H1 (cell line): ENCODE measurements at regions not wholly inside any gene's neighbourhood (a gene's known extent, or its start where the extent isn't known, plus 50 kb on each side); places are given as distances from the start of the nearest gene placed in this dataset.

ENCODE experiments used
- CTCF ChIA-PET: fragments of 300-600 bp; sonication (Branson Sonifier 250); formaldehyde crosslinking; loops from one replicate; lab custom pipeline; 2021; ENCODE audit not compliant: partially characterized antibody; lab: Charles Lee
- POLR2A ChIA-PET: fragments of 300-600 bp; sonication (Branson Sonifier 250); formaldehyde crosslinking; loops from one replicate; lab custom pipeline; 2021; ENCODE audit warnings: inconsistent platforms; ENCODE audit not compliant: partially characterized antibody; lab: Charles Lee
- DNase-seq, 2 experiments: peaks; one replicate each; pipeline versions ENCODE4 v3.0.0 to v3.0.0-alpha.2; 2010 to 2022; ENCODE audit warnings: low spot score in 2 of 2, low read depth in 1 of 2, mixed read lengths in 1 of 2
- FAIRE-seq: peaks from 2 replicates; lab custom pipeline; 2011; peaks lifted over from hg19 to GRCh38; lab: Jason Lieb, UNC
- H2AFZ ChIP-seq: 2 replicates; pipeline ENCODE4 v1.8.1; 2012; ENCODE audit warnings: low read length, inconsistent platforms
- H2AK5ac ChIP-seq: 2 replicates; pipeline ENCODE4 v1.6.1; 2013; ENCODE audit warnings: low read depth, low read length
- H2BK120ac ChIP-seq: replicated peaks from 2 replicates; pipeline ENCODE3; 2013; ENCODE audit warnings: low read depth, low read length, inconsistent platforms
- H2BK12ac ChIP-seq: 2 replicates; pipeline ENCODE4 v1.6.1; 2013; ENCODE audit warnings: low read depth, low read length
- H2BK15ac ChIP-seq: 2 replicates; pipeline ENCODE4 v1.6.1; 2013; ENCODE audit warnings: low read length
- H2BK20ac ChIP-seq: 2 replicates; pipeline ENCODE4 v1.6.1; 2013; ENCODE audit warnings: low read length
- H2BK5ac ChIP-seq: 2 replicates; pipeline ENCODE4 v1.6.1; 2013; ENCODE audit warnings: low read depth, low read length
- H3K14ac ChIP-seq: 2 replicates; pipeline ENCODE4 v1.6.1; 2013; ENCODE audit warnings: inconsistent platforms; ENCODE audit not compliant: insufficient read length
- H3K18ac ChIP-seq: 2 replicates; pipeline ENCODE4 v1.6.1; 2013; ENCODE audit warnings: low read length; ENCODE audit errors: extremely low read depth
- H3K23ac ChIP-seq: 2 replicates; pipeline ENCODE4 v1.6.1; 2013; ENCODE audit warnings: inconsistent platforms; ENCODE audit not compliant: insufficient read length
- H3K23me2 ChIP-seq: 2 replicates; pipeline ENCODE4 v1.6.1; 2013; ENCODE audit warnings: low read depth, low read length
- H3K27ac ChIP-seq: 2 replicates; pipeline ENCODE4 v1.6.1; 2011; ENCODE audit warnings: low read depth, low read length, inconsistent platforms
- H3K27me3 ChIP-seq, 4 experiments: replicated peaks in 1 of 4; 1 replicate in 1 of 4; 2 replicates in 3 of 4; pipeline versions ENCODE4 v1.6.1 to v1.8.1; 2011 to 2013; ENCODE audit warnings: low read length in 3 of 4, mild to moderate bottlenecking in 3 of 4, inconsistent platforms in 2 of 4, mixed read lengths in 2 of 4, moderate library complexity in 1 of 4; ENCODE audit not compliant: control insufficient read depth in 3 of 4, insufficient read depth in 3 of 4; ENCODE audit errors: extremely low read depth in 1 of 4
- H3K36me3 ChIP-seq, 4 experiments: 2 replicates each; pipeline versions ENCODE4 v1.6.1 to v1.8.1; 2011 to 2013; ENCODE audit warnings: mild to moderate bottlenecking in 4 of 4, low read length in 3 of 4, moderate library complexity in 2 of 4, control low read depth in 1 of 4, inconsistent platforms in 1 of 4; ENCODE audit not compliant: insufficient read depth in 4 of 4, control insufficient read depth in 2 of 4
- H3K4ac ChIP-seq: replicated peaks from 2 replicates; pipeline ENCODE3; 2013; ENCODE audit warnings: low read length, low read depth, mixed read lengths, inconsistent platforms; ENCODE audit not compliant: insufficient read length
- H3K4me1 ChIP-seq, 4 experiments: replicated peaks in 1 of 4; 1 replicate in 1 of 4; 2 replicates in 3 of 4; pipeline versions ENCODE4 v1.6.1 to v1.8.1; 2011 to 2013; ENCODE audit warnings: low read length in 3 of 4, inconsistent platforms in 2 of 4, mixed read lengths in 1 of 4; ENCODE audit not compliant: insufficient read depth in 4 of 4, control insufficient read depth in 3 of 4
- H3K4me2 ChIP-seq, 2 experiments: 2 replicates each; pipeline versions ENCODE4 v1.6.1 to v1.8.1; 2011 to 2013; ENCODE audit warnings: low read depth in 2 of 2, low read length in 2 of 2, control low read depth in 1 of 2, inconsistent platforms in 1 of 2, mild to moderate bottlenecking in 1 of 2; ENCODE audit not compliant: insufficient read depth in 1 of 2
- H3K4me3 ChIP-seq, 4 experiments: fragments of 200-600, 300-600 bp in 1 of 4; sonication (generic), shearing (Covaris generic), sonication (Bioruptor Twin) in 1 of 4; 2 replicates each; pipeline versions ENCODE4 v1.5.1 to v1.8.1; 2011 to 2016; ENCODE audit warnings: low read length in 4 of 4, low read depth in 3 of 4, control low read depth in 2 of 4, inconsistent platforms in 2 of 4, mild to moderate bottlenecking in 2 of 4, mixed read lengths in 1 of 4, moderate library complexity in 1 of 4; ENCODE audit not compliant: insufficient read depth in 2 of 4; ENCODE audit errors: extremely low read depth in 1 of 4
- H3K56ac ChIP-seq: replicated peaks from 2 replicates; pipeline ENCODE3; 2013; ENCODE audit warnings: low read depth, mild to moderate bottlenecking, mixed read lengths, low read length, inconsistent platforms; ENCODE audit not compliant: insufficient read length
- H3K79me1 ChIP-seq: 2 replicates; pipeline ENCODE4 v1.6.1; 2013; ENCODE audit warnings: low read depth, low read length, control low read depth
- H3K79me2 ChIP-seq, 2 experiments: 2 replicates each; pipeline versions ENCODE4 v1.6.1 to v1.8.1; 2012 to 2013; ENCODE audit warnings: low read length in 2 of 2, mild to moderate bottlenecking in 2 of 2, inconsistent platforms in 1 of 2; ENCODE audit not compliant: insufficient read depth in 2 of 2, control insufficient read depth in 1 of 2
- H3K9ac ChIP-seq, 4 experiments: replicated peaks in 1 of 4; 1 replicate in 1 of 4; 2 replicates in 3 of 4; pipeline versions ENCODE4 v1.6.1 to v1.8.1; 2011 to 2013; ENCODE audit warnings: low read depth in 3 of 4, low read length in 3 of 4, control low read depth in 2 of 4, mild to moderate bottlenecking in 2 of 4, moderate library complexity in 2 of 4, inconsistent platforms in 1 of 4; ENCODE audit errors: extremely low read depth in 1 of 4
- H3K9me3 ChIP-seq, 2 experiments: 2 replicates each; pipeline versions ENCODE4 v1.6.1 to v1.8.1; 2012 to 2013; ENCODE audit warnings: mild to moderate bottlenecking in 2 of 2, moderate library complexity in 2 of 2, control low read depth in 1 of 2, inconsistent platforms in 1 of 2, low read depth in 1 of 2, low read length in 1 of 2, mixed read lengths in 1 of 2; ENCODE audit not compliant: insufficient read depth in 2 of 2
- H4K20me1 ChIP-seq, 2 experiments: replicated peaks in 1 of 2; 2 replicates each; pipeline versions ENCODE3 to v1.8.1; 2011 to 2013; ENCODE audit warnings: inconsistent platforms in 2 of 2, low read length in 2 of 2, mild to moderate bottlenecking in 1 of 2; ENCODE audit not compliant: insufficient read depth in 2 of 2, control insufficient read depth in 1 of 2
- H4K5ac ChIP-seq: 2 replicates; pipeline ENCODE4 v1.6.1; 2013; ENCODE audit warnings: low read length, low read depth, mixed read lengths, inconsistent platforms; ENCODE audit not compliant: insufficient read length
- H4K8ac ChIP-seq: 2 replicates; pipeline ENCODE4 v1.8.0; 2013; ENCODE audit warnings: mild to moderate bottlenecking, moderate library complexity, low read length, inconsistent platforms; ENCODE audit not compliant: insufficient read depth; ENCODE audit errors: extremely low read depth
- H4K91ac ChIP-seq: replicated peaks from 2 replicates; pipeline ENCODE3; 2013; ENCODE audit warnings: low read length, mixed read lengths, inconsistent platforms; ENCODE audit not compliant: insufficient read length
- CHD2 ChIP-seq: IDR thresholded peaks from 2 replicates; pipeline ENCODE4 v1.6.1; 2012; ENCODE audit warnings: low read length, improper control_type of control experiment
- NANOG ChIP-seq: IDR thresholded peaks from 2 replicates; pipeline ENCODE4 v1.6.1; 2011; ENCODE audit warnings: low read length, low read depth, mild to moderate bottlenecking, inconsistent platforms; ENCODE audit not compliant: insufficient read depth, poor library complexity, severe bottlenecking
- POLR2A ChIP-seq, 2 experiments: IDR thresholded peaks; 1 replicate in 1 of 2; 2 replicates in 1 of 2; pipeline ENCODE4 v1.6.1; 2011; ENCODE audit warnings: low read depth in 2 of 2, low read length in 2 of 2, mild to moderate bottlenecking in 2 of 2; ENCODE audit errors: control extremely low read depth in 1 of 2
- RAD21 ChIP-seq, 2 experiments: IDR thresholded peaks in 1 of 2; conservative IDR thresholded peaks in 1 of 2; 2 replicates each; pipeline ENCODE4 v1.6.1; 2011; ENCODE audit warnings: low read depth in 2 of 2, low read length in 2 of 2, improper control_type of control experiment in 1 of 2, inconsistent platforms in 1 of 2, mild to moderate bottlenecking in 1 of 2, moderate library complexity in 1 of 2
- RBBP5 ChIP-seq: IDR thresholded peaks from 2 replicates; pipeline ENCODE4 v1.7.1; 2012; ENCODE audit warnings: low read depth, mild to moderate bottlenecking, inconsistent platforms, low read length, moderate library complexity, borderline replicate concordance
- RFX5 ChIP-seq: IDR thresholded peaks from 2 replicates; pipeline ENCODE4 v1.6.1; 2011; ENCODE audit warnings: low read depth, low read length, improper control_type of control experiment, borderline replicate concordance
- SUZ12 ChIP-seq: fragments of 200-600 bp; sonication (generic); IDR thresholded peaks from 2 replicates; pipeline ENCODE4 v1.6.1; 2012; ENCODE audit warnings: mild to moderate bottlenecking, inconsistent platforms, low read length, moderate library complexity, mixed read lengths
- TCF12 ChIP-seq: IDR thresholded peaks from 2 replicates; pipeline ENCODE4 v1.6.1; 2011; ENCODE audit warnings: low read depth, mild to moderate bottlenecking, low read length
- WGBS, 2 experiments: shearing (Covaris generic) in 1 of 2; methylation state at CpG; one replicate each; pipeline versions ENCODE4 v1.1.6 to v1.1.7; 2013 to 2015; ENCODE audit warnings: low lambda C conversion rate in 2 of 2, mixed read lengths in 2 of 2, inconsistent platforms in 1 of 2, low coverage in 1 of 2, missing lambda C conversion rate in 1 of 2; ENCODE audit not compliant: insufficient replicate concordance in 2 of 2, insufficient coverage in 1 of 2, insufficient read length in 1 of 2; ENCODE audit errors: extremely low coverage in 1 of 2, missing lambda C conversion rate in 1 of 2; 5-methylcytosine and 5-hydroxymethylcytosine counted together
- TF ChIP-seq, protein P1 (sequence below), 3 experiments: IDR thresholded peaks; 1 replicate in 2 of 3; 2 replicates in 1 of 3; pipeline versions ENCODE4 v1.5.1 to v1.6.1; 2011; ENCODE audit warnings: low read length in 3 of 3, mild to moderate bottlenecking in 3 of 3, inconsistent platforms in 2 of 3, low read depth in 1 of 3, moderate library complexity in 1 of 3; ENCODE audit not compliant: insufficient read depth in 1 of 3; ENCODE audit errors: control extremely low read depth in 1 of 3
- TF ChIP-seq, protein P2 (sequence below): IDR thresholded peaks from 2 replicates; pipeline ENCODE4 v1.6.1; 2012; ENCODE audit warnings: inconsistent platforms

DNA sequence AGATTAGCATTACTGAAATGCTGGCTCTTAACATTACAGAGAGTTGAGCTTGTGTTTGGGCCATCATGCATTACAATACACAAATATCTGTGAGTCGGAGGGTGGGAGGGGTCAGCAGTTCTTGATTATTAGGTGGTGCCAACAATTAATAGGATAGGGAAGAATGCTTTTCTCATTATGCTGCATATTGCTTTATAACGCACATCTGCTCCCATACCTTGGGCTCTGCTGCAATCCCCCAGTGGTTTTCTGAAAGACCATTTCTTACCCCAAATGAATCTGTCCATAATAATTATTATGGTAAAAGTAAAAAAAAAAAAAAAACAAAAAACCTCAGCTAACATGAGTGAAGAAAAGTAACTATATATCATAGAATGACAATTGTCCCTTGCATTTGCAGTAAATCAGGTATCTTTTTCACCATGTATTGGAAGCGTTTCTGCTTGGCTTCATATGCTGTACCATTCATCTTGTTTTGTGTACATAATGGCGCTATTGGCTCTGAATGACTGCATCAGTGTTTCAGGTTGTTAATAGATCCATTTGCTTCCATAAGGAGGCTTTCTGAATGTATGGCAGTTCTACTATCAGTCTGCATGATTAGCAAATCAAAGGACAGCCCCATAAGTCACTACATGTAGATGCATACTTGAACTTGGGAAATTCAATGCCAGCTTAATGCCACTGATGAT, 75.9 kb downstream of the CAVIN4 start:
- H3K23ac ChIP-seq, result no peak overlapping the region
- WGBS, 2 experiments, result 92% methylated on average over 4 of the region's 4 CpGs; no CpG with 5 or more reads in 1 of the 2 experiments
- H2BK120ac ChIP-seq, result no peak overlapping the region
- no peak overlapping the region for H3K27ac ChIP-seq
- no peaks in the 10 kb centered on the region for H3K79me2 ChIP-seq
- no peak overlapping the region for H2BK12ac ChIP-seq
- no peak overlapping the region for H4K8ac ChIP-seq
- POLR2A ChIA-PET, result no interaction called here
- H2BK20ac ChIP-seq, result no peak overlapping the region
- no peaks in the 10 kb centered on the region for H3K79me1 ChIP-seq
- H4K91ac ChIP-seq, result no peak overlapping the region
- H4K5ac ChIP-seq, result no peak overlapping the region
- no peak overlapping the region for H3K14ac ChIP-seq
- H3K36me3 ChIP-seq, result no peaks in the 10 kb centered on the region
- no peak overlapping the region for H3K18ac ChIP-seq
- H3K56ac ChIP-seq, result no peak overlapping the region
- no peaks in the 10 kb centered on the region for H3K27me3 ChIP-seq
- no peak overlapping the region for H2AK5ac ChIP-seq
- no peaks in the 10 kb centered on the region for H4K20me1 ChIP-seq
- DNase-seq (no peak), FAIRE-seq (no peak)
- H3K4me2 ChIP-seq, result no peak overlapping the region
- no peak overlapping the region for H2AFZ ChIP-seq
- H3K4ac ChIP-seq, result no peak overlapping the region
- no peak overlapping the region for H2BK5ac ChIP-seq
- no peaks in the 10 kb centered on the region for H3K23me2 ChIP-seq
- no peak overlapping the region for H3K4me3 ChIP-seq
- peaks cover 17 to 22% of the 10 kb centered on the region in 2 experiments for H3K9me3 ChIP-seq
- no peak overlapping the region for H2BK15ac ChIP-seq
- CTCF ChIA-PET, result interaction anchor here (1.1 kb wide), 1 partner anchor 13 kb away, joined by 3 read pairs; no protein-coding TSS in a partner anchor
- H3K4me1 ChIP-seq, result no peaks in the 10 kb centered on the region
- H3K9ac ChIP-seq, result no peak overlapping the region
- TF ChIP-seq, protein P1, sequence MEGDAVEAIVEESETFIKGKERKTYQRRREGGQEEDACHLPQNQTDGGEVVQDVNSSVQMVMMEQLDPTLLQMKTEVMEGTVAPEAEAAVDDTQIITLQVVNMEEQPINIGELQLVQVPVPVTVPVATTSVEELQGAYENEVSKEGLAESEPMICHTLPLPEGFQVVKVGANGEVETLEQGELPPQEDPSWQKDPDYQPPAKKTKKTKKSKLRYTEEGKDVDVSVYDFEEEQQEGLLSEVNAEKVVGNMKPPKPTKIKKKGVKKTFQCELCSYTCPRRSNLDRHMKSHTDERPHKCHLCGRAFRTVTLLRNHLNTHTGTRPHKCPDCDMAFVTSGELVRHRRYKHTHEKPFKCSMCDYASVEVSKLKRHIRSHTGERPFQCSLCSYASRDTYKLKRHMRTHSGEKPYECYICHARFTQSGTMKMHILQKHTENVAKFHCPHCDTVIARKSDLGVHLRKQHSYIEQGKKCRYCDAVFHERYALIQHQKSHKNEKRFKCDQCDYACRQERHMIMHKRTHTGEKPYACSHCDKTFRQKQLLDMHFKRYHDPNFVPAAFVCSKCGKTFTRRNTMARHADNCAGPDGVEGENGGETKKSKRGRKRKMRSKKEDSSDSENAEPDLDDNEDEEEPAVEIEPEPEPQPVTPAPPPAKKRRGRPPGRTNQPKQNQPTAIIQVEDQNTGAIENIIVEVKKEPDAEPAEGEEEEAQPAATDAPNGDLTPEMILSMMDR (IDR thresholded peaks at IDR 0.05; ENCODE audit: control extremely low read depth in 1 of 3, insufficient read depth in 1 of 3, low read depth in 1 of 3, low read length in 3 of 3), result no peak
- no peak for TF ChIP-seq POLR2A (IDR thresholded peaks at IDR 0.05; ENCODE audit: control extremely low read depth in 1 of 2, low read depth in 2 of 2, low read length in 2 of 2)
- no peak for TF ChIP-seq SUZ12
- no peak for TF ChIP-seq RBBP5
- TF ChIP-seq TCF12, result no peak
- no peak for TF ChIP-seq RAD21 (IDR thresholded peaks at IDR 0.05 in 1 of 2, conservative IDR thresholded peaks at IDR 0.05 in 1 of 2; ENCODE audit: low read depth in 2 of 2, low read length in 2 of 2)
- no peak for TF ChIP-seq RFX5
- TF ChIP-seq, protein P2, sequence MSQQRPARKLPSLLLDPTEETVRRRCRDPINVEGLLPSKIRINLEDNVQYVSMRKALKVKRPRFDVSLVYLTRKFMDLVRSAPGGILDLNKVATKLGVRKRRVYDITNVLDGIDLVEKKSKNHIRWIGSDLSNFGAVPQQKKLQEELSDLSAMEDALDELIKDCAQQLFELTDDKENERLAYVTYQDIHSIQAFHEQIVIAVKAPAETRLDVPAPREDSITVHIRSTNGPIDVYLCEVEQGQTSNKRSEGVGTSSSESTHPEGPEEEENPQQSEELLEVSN, result no peak
- no peak for TF ChIP-seq CHD2
- TF ChIP-seq NANOG, result no peak
